KMS-11 (cell line): ENCODE measurements at regions not wholly inside any gene's neighbourhood (a gene's known extent, or its start where the extent isn't known, plus 50 kb on each side); places are given as distances from the start of the nearest gene placed in this dataset.

Experiments used
- H2AFZ ChIP-seq: fragments of 200-600 bp; sonication (generic); 2 replicates; pipeline ENCODE4 v1.6.1; 2016; ENCODE audit warnings: antibody characterized with exemption, mixed run types, low read depth
- H3K27ac ChIP-seq: fragments of 200-600 bp; sonication (generic); 2 replicates; pipeline ENCODE4 v1.6.1; 2016; ENCODE audit warnings: mild to moderate bottlenecking, mixed run types
- H3K27me3 ChIP-seq: fragments of 200-600 bp; sonication (generic); 2 replicates; pipeline ENCODE4 v1.6.1; 2017; ENCODE audit warnings: mild to moderate bottlenecking, low read depth, mixed run types, moderate library complexity; ENCODE audit not compliant: insufficient read depth
- H3K36me3 ChIP-seq: fragments of 200-600 bp; sonication (generic); 2 replicates; pipeline ENCODE4 v1.6.1; 2017; ENCODE audit warnings: mild to moderate bottlenecking, mixed run types; ENCODE audit not compliant: insufficient read depth
- H3K4me1 ChIP-seq: fragments of 200-600 bp; sonication (generic); 2 replicates; pipeline ENCODE4 v1.6.1; 2016; ENCODE audit warnings: mild to moderate bottlenecking, low read depth, mixed run types; ENCODE audit not compliant: poor library complexity, severe bottlenecking
- H3K4me2 ChIP-seq: fragments of 200-600 bp; sonication (generic); 2 replicates; pipeline ENCODE4 v1.7.0; 2016; ENCODE audit warnings: mild to moderate bottlenecking, mixed run types
- H3K4me3 ChIP-seq: fragments of 200-600 bp; sonication (generic); IDR thresholded peaks from 2 replicates; pipeline ENCODE4 v1.6.1; 2017; ENCODE audit warnings: low read depth, low read length, mixed read lengths; ENCODE audit not compliant: insufficient read depth
- H3K79me2 ChIP-seq: fragments of 200-600 bp; sonication (generic); 2 replicates; pipeline ENCODE4 v1.6.1; 2016; ENCODE audit warnings: low read depth, mixed run types; ENCODE audit not compliant: insufficient read depth
- H3K9ac ChIP-seq: fragments of 200-600 bp; sonication (generic); 2 replicates; pipeline ENCODE4 v1.6.1; 2016; ENCODE audit warnings: mild to moderate bottlenecking, mixed run types
- H4K20me1 ChIP-seq: fragments of 200-600 bp; sonication (generic); 2 replicates; pipeline ENCODE4 v1.6.1; 2016; ENCODE audit warnings: mild to moderate bottlenecking, mixed run types; ENCODE audit not compliant: insufficient read depth
- TF ChIP-seq, protein P1 (sequence below): fragments of 200-600 bp; sonication (generic); conservative IDR thresholded peaks from 2 replicates; pipeline ENCODE4 v1.6.1; 2017; ENCODE audit warnings: low read depth, mild to moderate bottlenecking, antibody characterized with exemption, low read length, moderate library complexity, mixed read lengths

DNA sequence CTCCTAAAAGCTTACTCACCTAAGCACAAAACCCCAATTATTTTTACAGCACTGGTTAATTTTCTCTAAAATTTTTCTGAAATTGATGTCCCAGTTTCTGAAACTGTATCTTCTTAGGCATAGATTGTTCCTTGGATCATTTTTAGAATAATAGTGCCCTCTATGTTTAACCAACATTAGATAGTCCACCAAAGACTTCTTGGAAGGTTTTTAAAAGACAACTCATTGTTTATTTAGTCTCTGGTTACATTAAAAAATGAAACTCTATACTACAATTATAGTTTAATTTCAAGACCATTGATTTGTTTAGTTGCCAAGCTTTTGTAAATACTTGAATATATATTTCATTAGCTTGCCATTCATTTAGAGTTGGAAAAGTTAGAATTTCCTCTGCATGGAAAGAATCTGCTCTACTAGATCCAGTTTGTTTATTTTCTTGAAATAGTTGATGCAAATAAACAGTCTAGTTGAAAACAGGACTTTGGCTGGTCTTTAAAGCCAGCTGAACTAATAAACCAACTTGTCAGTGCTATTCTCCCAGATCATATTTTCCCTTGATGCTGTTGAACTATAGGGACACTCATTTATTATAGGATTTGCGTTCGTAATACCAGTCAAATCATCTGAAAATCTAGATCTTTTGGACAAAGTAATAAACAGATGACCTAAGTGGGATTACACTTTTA, 990.5 kb downstream of the TLE1 start:
- TF ChIP-seq, protein P1, sequence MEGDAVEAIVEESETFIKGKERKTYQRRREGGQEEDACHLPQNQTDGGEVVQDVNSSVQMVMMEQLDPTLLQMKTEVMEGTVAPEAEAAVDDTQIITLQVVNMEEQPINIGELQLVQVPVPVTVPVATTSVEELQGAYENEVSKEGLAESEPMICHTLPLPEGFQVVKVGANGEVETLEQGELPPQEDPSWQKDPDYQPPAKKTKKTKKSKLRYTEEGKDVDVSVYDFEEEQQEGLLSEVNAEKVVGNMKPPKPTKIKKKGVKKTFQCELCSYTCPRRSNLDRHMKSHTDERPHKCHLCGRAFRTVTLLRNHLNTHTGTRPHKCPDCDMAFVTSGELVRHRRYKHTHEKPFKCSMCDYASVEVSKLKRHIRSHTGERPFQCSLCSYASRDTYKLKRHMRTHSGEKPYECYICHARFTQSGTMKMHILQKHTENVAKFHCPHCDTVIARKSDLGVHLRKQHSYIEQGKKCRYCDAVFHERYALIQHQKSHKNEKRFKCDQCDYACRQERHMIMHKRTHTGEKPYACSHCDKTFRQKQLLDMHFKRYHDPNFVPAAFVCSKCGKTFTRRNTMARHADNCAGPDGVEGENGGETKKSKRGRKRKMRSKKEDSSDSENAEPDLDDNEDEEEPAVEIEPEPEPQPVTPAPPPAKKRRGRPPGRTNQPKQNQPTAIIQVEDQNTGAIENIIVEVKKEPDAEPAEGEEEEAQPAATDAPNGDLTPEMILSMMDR: no peak
- no peak overlapping the region for H3K9ac ChIP-seq
- no peak overlapping the region for H3K27ac ChIP-seq
- no peaks in the 10 kb centered on the region for H3K79me2 ChIP-seq
- no peak overlapping the region for H3K4me3 ChIP-seq
- H3K4me2 ChIP-seq: no peak overlapping the region
- H3K36me3 ChIP-seq: no peaks in the 10 kb centered on the region
- H3K27me3 ChIP-seq: no peaks in the 10 kb centered on the region
- H2AFZ ChIP-seq: no peak overlapping the region
- H4K20me1 ChIP-seq: no peaks in the 10 kb centered on the region
- no peaks in the 10 kb centered on the region for H3K4me1 ChIP-seq

DNA sequence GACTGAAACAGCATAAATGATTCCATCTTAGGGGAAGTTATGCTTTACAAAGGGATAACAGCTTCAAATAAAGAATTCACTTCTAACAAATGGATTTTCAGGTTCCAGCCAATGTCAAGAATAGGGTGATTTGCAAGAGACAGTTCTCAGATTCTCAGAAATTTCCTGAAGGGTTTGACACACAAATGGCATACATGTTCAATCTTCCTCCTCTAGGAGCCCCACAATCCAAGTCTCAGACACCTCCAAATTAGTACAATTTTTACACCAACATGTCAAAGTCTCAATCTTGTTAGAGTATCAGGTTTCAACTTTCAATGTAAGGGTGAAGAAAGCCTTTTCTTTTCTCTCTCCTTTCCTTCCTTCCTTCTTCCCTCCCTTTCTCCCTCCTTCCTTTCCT, 996.6 kb downstream of the TLE1 start:
- H2AFZ ChIP-seq: no peak overlapping the region
- TF ChIP-seq, protein P1: no peak
- H3K4me1 ChIP-seq: no peaks in the 10 kb centered on the region
- no peaks in the 10 kb centered on the region for H3K27me3 ChIP-seq
- H3K27ac ChIP-seq: no peak overlapping the region
- no peaks in the 10 kb centered on the region for H3K36me3 ChIP-seq
- H4K20me1 ChIP-seq: no peaks in the 10 kb centered on the region
- H3K4me3 ChIP-seq: no peak overlapping the region
- no peak overlapping the region for H3K4me2 ChIP-seq
- H3K9ac ChIP-seq: no peak overlapping the region
- no peaks in the 10 kb centered on the region for H3K79me2 ChIP-seq

DNA sequence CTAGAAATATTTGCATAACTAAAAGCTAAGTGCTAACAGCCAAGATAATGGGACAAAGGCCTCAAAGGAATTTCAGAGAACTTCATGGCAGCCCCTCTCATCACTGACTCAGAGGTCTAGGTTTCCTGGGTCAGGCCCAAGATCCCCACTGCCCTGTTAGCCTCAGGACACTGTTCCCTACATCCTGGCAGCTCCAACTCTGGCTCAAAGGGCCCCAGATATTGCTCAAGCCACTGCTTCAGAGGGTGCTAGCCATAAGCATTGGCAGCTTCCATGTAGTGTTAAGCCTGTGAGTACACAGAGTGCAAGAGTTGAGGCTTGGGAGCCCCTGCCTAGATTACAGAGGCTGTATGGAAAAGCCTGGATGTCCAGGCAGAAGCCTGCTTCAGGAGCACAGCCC, 998.1 kb downstream of the TLE1 start:
- no peak overlapping the region for H3K4me3 ChIP-seq
- no peaks in the 10 kb centered on the region for H3K27me3 ChIP-seq
- no peak overlapping the region for H3K9ac ChIP-seq
- no peak overlapping the region for H3K4me2 ChIP-seq
- TF ChIP-seq, protein P1: no peak
- no peak overlapping the region for H2AFZ ChIP-seq
- H3K4me1 ChIP-seq: no peaks in the 10 kb centered on the region
- H3K36me3 ChIP-seq: no peaks in the 10 kb centered on the region
- H4K20me1 ChIP-seq: no peaks in the 10 kb centered on the region
- no peaks in the 10 kb centered on the region for H3K79me2 ChIP-seq
- H3K27ac ChIP-seq: no peak overlapping the region

DNA sequence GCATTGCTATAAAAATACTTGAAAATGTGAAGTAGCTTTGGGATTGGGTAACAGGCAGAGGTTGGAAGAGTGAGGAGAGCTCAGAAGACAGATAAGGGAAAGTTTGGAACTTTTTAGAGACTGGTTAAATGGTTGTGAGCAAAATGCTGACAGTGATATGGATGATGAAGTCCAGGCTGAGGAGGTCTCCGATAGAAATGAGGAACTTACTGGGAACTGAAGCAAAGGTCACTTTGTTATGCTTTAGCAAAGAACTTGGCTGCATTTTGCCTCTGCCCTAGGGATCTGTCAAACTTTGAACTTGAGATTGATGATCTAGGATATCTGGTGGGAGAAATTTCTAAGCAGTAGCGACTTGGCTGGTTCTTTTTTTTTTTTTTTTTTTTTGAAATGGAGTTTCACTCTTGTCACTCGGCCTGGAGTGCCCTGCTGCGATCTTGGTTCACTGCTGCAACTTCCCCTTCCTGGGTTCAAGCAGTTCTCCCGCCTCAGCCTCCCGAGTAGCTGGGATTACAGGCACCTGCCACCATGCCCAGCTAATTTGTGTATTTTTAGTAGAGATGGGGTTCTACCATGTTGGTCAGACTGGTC, 998.9 kb downstream of the TLE1 start:
- no peak overlapping the region for H3K9ac ChIP-seq
- no peaks in the 10 kb centered on the region for H3K79me2 ChIP-seq
- no peak overlapping the region for H2AFZ ChIP-seq
- no peaks in the 10 kb centered on the region for H3K36me3 ChIP-seq
- TF ChIP-seq, protein P1: no peak
- H3K4me2 ChIP-seq: no peak overlapping the region
- H4K20me1 ChIP-seq: no peaks in the 10 kb centered on the region
- no peaks in the 10 kb centered on the region for H3K27me3 ChIP-seq
- H3K4me1 ChIP-seq: no peaks in the 10 kb centered on the region
- H3K27ac ChIP-seq: no peak overlapping the region
- no peak overlapping the region for H3K4me3 ChIP-seq
